Muscle of leg (tissue), 3 donors: ENCODE measurements at regions not wholly inside any gene's neighbourhood (a gene's known extent, or its start where the extent isn't known, plus 50 kb on each side); places are given as distances from the start of the nearest gene placed in this dataset.

Experiments used
- DNase-seq: peaks from one replicate; pipeline ENCODE4 v3.0.0; 2013
- H3K27ac ChIP-seq: one replicate; pipeline ENCODE4 v1.5.1; 2013; ENCODE audit warnings: mild to moderate bottlenecking, low read length, control low read depth
- H3K27me3 ChIP-seq: one replicate; pipeline ENCODE4 v1.6.1; 2013; ENCODE audit warnings: low read length; ENCODE audit not compliant: control insufficient read depth, insufficient read depth
- H3K36me3 ChIP-seq: one replicate; pipeline ENCODE4 v1.6.1; 2013; ENCODE audit warnings: low read length; ENCODE audit not compliant: control insufficient read depth, insufficient read depth
- H3K4me1 ChIP-seq: one replicate; pipeline ENCODE4 v1.6.1; 2013; ENCODE audit warnings: low read length; ENCODE audit not compliant: control insufficient read depth, insufficient read depth
- H3K4me3 ChIP-seq: one replicate; pipeline ENCODE4 v1.5.1; 2013; ENCODE audit warnings: low read length, control low read depth
- H3K9me3 ChIP-seq: replicated peaks from 2 replicates; pipeline ENCODE4 v1.6.1; 2013; ENCODE audit warnings: low read depth, low read length; ENCODE audit not compliant: control insufficient read depth
- WGBS: methylation state at CpG from one replicate; pipeline ENCODE4 v1.1.5; 2013; ENCODE audit warnings: missing lambda C conversion rate; ENCODE audit not compliant: insufficient coverage; 5-methylcytosine and 5-hydroxymethylcytosine counted together

- Histone ChIP-seq H3K4me1 (no peaks in the 10 kb centered on the region), H3K27ac (no peak overlapping the region), H3K27me3 (no peaks in the 10 kb centered on the region), H3K36me3 (no peaks in the 10 kb centered on the region), H3K4me3 (no peak overlapping the region), H3K9me3 (peaks cover 7% of the 10 kb centered on the region)
- no peak for DNase-seq
- 90% methylated on average over 8 of the region's 9 CpGs for WGBS
These were observed 226.7 kb upstream of the PPP2R2D start for GRCh38 chr10:131674130-131674529.

- no peaks in the 10 kb centered on the region for H3K27me3 ChIP-seq
- 80% methylated on average over 10 of the region's 13 CpGs for WGBS
- no peak for DNase-seq
- peaks cover 7% of the 10 kb centered on the region for H3K9me3 ChIP-seq
- H3K4me3 ChIP-seq = no peak overlapping the region
- no peak overlapping the region for H3K27ac ChIP-seq
- no peaks in the 10 kb centered on the region for H3K36me3 ChIP-seq
- no peaks in the 10 kb centered on the region for H3K4me1 ChIP-seq
These were observed 225.7 kb upstream of the PPP2R2D start for GRCh38 chr10:131675104-131675503.

- no peak for DNase-seq
- H3K4me1 ChIP-seq = no peaks in the 10 kb centered on the region
These were observed 224.6 kb upstream of the PPP2R2D start for GRCh38 chr10:131676046-131676799.

GRCh38 chr10:131676800-131677421 lies 223.9 kb upstream of the PPP2R2D start:
- Histone ChIP-seq H3K36me3 (no peaks in the 10 kb centered on the region), H3K4me1 (no peaks in the 10 kb centered on the region), H3K4me3 (no peak overlapping the region), H3K27me3 (no peaks in the 10 kb centered on the region), H3K27ac (no peak overlapping the region), H3K9me3 (peaks cover 4% of the 10 kb centered on the region)
- DNase-seq = no peak
- WGBS = 18% methylated on average over 14 of the region's 19 CpGs

More at GRCh38 chr10:131676046-131676799, 224.6 kb upstream of the PPP2R2D start:
- Histone ChIP-seq H3K27me3 (no peaks in the 10 kb centered on the region), H3K4me3 (no peak overlapping the region), H3K36me3 (no peaks in the 10 kb centered on the region), H3K27ac (no peak overlapping the region), H3K9me3 (peaks cover 7% of the 10 kb centered on the region)
- whole genome bisulfite sequencing = 87% methylated on average over 20 of the region's 28 CpGs

- DNase-seq = no peak
- H3K4me3 ChIP-seq = no peak overlapping the region
- no peak overlapping the region for H3K27ac ChIP-seq
- WGBS = 60% methylated on average over 6 of the region's 8 CpGs
- H3K27me3 ChIP-seq = no peaks in the 10 kb centered on the region
- no peaks in the 10 kb centered on the region for H3K4me1 ChIP-seq
- H3K9me3 ChIP-seq = peaks cover 2% of the 10 kb centered on the region
- no peaks in the 10 kb centered on the region for H3K36me3 ChIP-seq
These were observed 223.1 kb upstream of the PPP2R2D start for GRCh38 chr10:131677671-131678070.

GRCh38 chr10:131678171-131678570 lies 222.6 kb upstream of the PPP2R2D start:
- Histone ChIP-seq H3K4me1 (no peaks in the 10 kb centered on the region), H3K4me3 (no peak overlapping the region), H3K9me3 (peaks cover 2% of the 10 kb centered on the region), H3K27ac (no peak overlapping the region), H3K36me3 (no peaks in the 10 kb centered on the region), H3K27me3 (no peaks in the 10 kb centered on the region)
- WGBS = 84% methylated on average over 8 of the region's 18 CpGs
- DNase-seq = no peak

GRCh38 chr10:131678613-131679012 lies 222.2 kb upstream of the PPP2R2D start:
- no peaks in the 10 kb centered on the region for H3K4me1 ChIP-seq
- DNase-seq = no peak
- H3K4me3 ChIP-seq = no peak overlapping the region
- 71% methylated on average over 5 of the region's 7 CpGs for WGBS
- no peaks in the 10 kb centered on the region for H3K9me3 ChIP-seq
- no peaks in the 10 kb centered on the region for H3K36me3 ChIP-seq
- H3K27me3 ChIP-seq = no peaks in the 10 kb centered on the region
- no peak overlapping the region for H3K27ac ChIP-seq

- H3K36me3 ChIP-seq = no peaks in the 10 kb centered on the region
- H3K27me3 ChIP-seq = no peaks in the 10 kb centered on the region
- H3K9me3 ChIP-seq = no peaks in the 10 kb centered on the region
- H3K4me3 ChIP-seq = no peak overlapping the region
- no peak for DNase-seq
- WGBS = 73% methylated on average over 6 of the region's 6 CpGs
- no peaks in the 10 kb centered on the region for H3K4me1 ChIP-seq
- H3K27ac ChIP-seq = no peak overlapping the region
These were observed 220.9 kb upstream of the PPP2R2D start for GRCh38 chr10:131679926-131680325.

- Histone ChIP-seq H3K27ac (no peak overlapping the region), H3K4me3 (no peak overlapping the region), H3K27me3 (no peaks in the 10 kb centered on the region), H3K4me1 (no peaks in the 10 kb centered on the region), H3K36me3 (no peaks in the 10 kb centered on the region), H3K9me3 (no peaks in the 10 kb centered on the region)
- WGBS = 100% methylated on average over 1 of the region's 7 CpGs
- no peak for DNase-seq
These were observed 219.7 kb upstream of the PPP2R2D start for GRCh38 chr10:131681122-131681521.

GRCh38 chr10:131681656-131682055 lies 219.2 kb upstream of the PPP2R2D start:
- no peak for DNase-seq
- Histone ChIP-seq H3K4me3 (no peak overlapping the region), H3K9me3 (no peaks in the 10 kb centered on the region), H3K36me3 (no peaks in the 10 kb centered on the region), H3K27ac (no peak overlapping the region), H3K27me3 (no peaks in the 10 kb centered on the region), H3K4me1 (no peaks in the 10 kb centered on the region)
- 80% methylated on average over 10 of the region's 12 CpGs for WGBS
